ENCODE measurements at regions not wholly inside any gene's neighbourhood (a gene's known extent, or its start where the extent isn't known, plus 50 kb on each side); places are given as distances from the start of the nearest gene placed in this dataset.

DNA sequence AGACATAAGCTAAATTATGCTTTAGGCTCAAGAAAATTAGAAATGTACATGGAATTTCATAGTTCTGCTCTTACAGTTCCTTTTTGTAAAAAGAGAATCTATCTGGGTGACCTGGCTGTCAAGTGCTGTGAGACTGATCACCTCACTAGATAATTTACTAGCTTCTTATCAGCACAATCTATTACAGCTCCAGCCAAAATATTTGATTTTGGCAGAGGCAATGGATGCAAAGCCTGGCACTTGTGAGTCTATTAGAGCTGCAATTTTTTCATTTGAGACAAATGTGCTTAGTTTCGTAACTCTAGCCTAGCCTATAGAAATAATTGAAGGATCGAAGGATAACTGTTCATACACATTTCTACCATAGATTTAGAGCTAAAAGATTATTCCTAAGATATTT lies 927.5 kb downstream of the SLC6A15 start:
- ATAC-seq (no peak), DNase-seq (no peak)
- Mint-ChIP-seq H3K4me3 (no peak overlapping the region), H3K9me3 (no peaks in the 10 kb centered on the region), H3K36me3 (ENCODE audit: low read depth) (no peaks in the 10 kb centered on the region), H3K4me1 (ENCODE audit: low read depth) (no peaks in the 10 kb centered on the region), H3K27me3 (no peaks in the 10 kb centered on the region), H3K27ac (no peak overlapping the region)
- TF ChIP-seq, protein P1, sequence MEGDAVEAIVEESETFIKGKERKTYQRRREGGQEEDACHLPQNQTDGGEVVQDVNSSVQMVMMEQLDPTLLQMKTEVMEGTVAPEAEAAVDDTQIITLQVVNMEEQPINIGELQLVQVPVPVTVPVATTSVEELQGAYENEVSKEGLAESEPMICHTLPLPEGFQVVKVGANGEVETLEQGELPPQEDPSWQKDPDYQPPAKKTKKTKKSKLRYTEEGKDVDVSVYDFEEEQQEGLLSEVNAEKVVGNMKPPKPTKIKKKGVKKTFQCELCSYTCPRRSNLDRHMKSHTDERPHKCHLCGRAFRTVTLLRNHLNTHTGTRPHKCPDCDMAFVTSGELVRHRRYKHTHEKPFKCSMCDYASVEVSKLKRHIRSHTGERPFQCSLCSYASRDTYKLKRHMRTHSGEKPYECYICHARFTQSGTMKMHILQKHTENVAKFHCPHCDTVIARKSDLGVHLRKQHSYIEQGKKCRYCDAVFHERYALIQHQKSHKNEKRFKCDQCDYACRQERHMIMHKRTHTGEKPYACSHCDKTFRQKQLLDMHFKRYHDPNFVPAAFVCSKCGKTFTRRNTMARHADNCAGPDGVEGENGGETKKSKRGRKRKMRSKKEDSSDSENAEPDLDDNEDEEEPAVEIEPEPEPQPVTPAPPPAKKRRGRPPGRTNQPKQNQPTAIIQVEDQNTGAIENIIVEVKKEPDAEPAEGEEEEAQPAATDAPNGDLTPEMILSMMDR (IDR thresholded peaks at IDR 0.05), result no peak
- intact Hi-C loops (cut with micrococcal nuclease), result no loop called here
- ChIA-PET CTCF (no interaction called here), POLR2A (no interaction called here)

DNA sequence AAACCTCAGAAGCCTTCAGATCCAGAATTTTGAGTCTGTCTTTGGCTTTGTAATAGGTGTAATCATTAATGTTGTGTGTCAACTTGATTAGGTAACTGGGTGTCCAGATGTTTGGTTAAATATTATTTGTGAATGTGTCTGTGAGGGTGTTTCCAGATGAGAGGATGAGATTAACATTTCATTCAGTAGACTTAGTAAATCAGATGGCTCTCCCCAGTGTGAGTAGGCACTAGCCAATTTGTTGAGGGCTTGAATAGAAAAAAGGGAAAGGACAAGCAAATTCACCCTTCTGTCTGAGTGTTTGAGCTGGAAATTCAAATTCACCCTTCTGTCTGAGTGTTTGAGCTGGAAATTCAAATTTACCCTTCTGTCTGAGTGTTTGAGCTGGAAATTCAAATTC lies 932.2 kb downstream of the SLC6A15 start:
- no peaks in the 10 kb centered on the region for H3K36me3 Mint-ChIP-seq (ENCODE audit: low read depth)
- POLR2A ChIA-PET, result no interaction called here
- H3K27me3 Mint-ChIP-seq, result no peaks in the 10 kb centered on the region
- DNase-seq (no peak), ATAC-seq (no peak)
- CTCF ChIA-PET, result no interaction called here
- intact Hi-C loops (cut with micrococcal nuclease), result no loop called here
- H3K4me1 Mint-ChIP-seq (ENCODE audit: low read depth), result no peaks in the 10 kb centered on the region
- no peak overlapping the region for H3K27ac Mint-ChIP-seq
- no peak overlapping the region for H3K4me3 Mint-ChIP-seq
- H3K9me3 Mint-ChIP-seq, result no peaks in the 10 kb centered on the region
- TF ChIP-seq, protein P1 (IDR thresholded peaks at IDR 0.05), result no peak

DNA sequence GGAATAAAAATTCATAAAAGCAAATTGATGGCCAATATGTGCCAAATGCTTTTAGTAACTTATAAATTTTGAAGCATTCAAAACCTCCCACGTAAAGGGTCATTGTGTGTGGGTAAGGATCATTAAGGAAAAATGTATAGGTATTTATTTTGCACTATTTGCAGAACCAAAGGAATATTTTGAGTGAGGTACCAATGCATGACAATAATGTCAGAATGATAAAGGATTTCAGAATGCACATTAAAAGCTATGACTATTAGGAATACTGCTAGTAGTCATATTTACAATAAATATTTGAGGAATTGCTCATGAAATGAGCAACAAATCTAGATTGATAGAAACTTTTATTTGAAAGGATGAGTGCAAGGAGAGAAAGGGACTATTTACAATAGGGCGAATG lies 932.8 kb downstream of the SLC6A15 start:
- Mint-ChIP-seq H3K36me3 (ENCODE audit: low read depth) (no peaks in the 10 kb centered on the region), H3K27me3 (no peaks in the 10 kb centered on the region), H3K9me3 (no peaks in the 10 kb centered on the region), H3K4me3 (no peak overlapping the region), H3K27ac (no peak overlapping the region), H3K4me1 (ENCODE audit: low read depth) (no peaks in the 10 kb centered on the region)
- DNase-seq (no peak), ATAC-seq (no peak)
- TF ChIP-seq, protein P1 (IDR thresholded peaks at IDR 0.05), result no peak
- intact Hi-C loops (cut with micrococcal nuclease), result no loop called here
- CTCF ChIA-PET, result no interaction called here
- POLR2A ChIA-PET, result no interaction called here

DNA sequence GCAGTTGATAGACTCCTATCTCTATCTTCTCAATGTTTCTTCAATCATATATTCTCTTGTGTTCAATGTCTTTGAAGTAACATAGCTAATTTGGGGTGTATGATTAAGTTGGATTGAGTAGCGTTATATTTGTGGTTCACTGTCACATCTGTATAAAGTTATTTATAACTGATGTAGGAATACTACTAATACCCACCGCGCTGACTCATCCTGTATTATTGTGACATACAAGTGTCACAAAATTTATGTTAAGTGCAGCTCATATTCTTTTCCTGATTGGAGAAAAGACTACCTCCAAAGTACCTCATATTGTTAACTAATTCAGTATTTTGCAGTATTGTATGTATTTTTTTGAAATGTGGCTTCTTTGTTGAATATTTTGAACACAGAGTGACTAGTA lies 940.8 kb downstream of the SLC6A15 start:
- ChIA-PET CTCF (no interaction called here), POLR2A (no interaction called here)
- peaks cover 7% of the 10 kb centered on the region for H3K9me3 Mint-ChIP-seq
- no peak overlapping the region for H3K27ac Mint-ChIP-seq
- ATAC-seq (no peak), DNase-seq (no peak)
- intact Hi-C loops (cut with micrococcal nuclease), result no loop called here
- TF ChIP-seq, protein P1 (IDR thresholded peaks at IDR 0.05), result no peak
- H3K4me1 Mint-ChIP-seq (ENCODE audit: low read depth), result no peaks in the 10 kb centered on the region
- H3K36me3 Mint-ChIP-seq (ENCODE audit: low read depth), result no peaks in the 10 kb centered on the region
- H3K4me3 Mint-ChIP-seq, result no peak overlapping the region
- no peaks in the 10 kb centered on the region for H3K27me3 Mint-ChIP-seq

DNA sequence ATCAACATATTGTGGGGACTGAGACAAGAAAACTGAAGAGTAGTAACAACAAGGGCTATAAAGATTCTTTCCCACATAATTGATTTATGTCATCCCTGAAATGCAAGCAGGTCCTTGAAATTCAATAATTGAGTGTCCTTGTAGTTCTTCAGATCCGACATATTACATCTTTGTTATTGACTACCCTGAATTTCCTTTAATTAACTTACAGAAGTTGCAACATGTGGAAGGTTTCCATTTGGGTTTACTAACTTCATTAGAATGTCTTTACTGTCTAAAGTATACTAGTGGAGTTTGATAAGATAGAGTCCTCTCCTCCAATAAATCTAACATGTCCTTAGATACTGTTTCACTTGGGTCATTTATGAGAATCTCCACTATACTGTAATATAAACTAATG lies 951.8 kb downstream of the SLC6A15 start:
- no peak for DNase-seq
- no peaks in the 10 kb centered on the region for H3K9me3 Mint-ChIP-seq
- H3K4me1 Mint-ChIP-seq (ENCODE audit: low read depth), result no peaks in the 10 kb centered on the region
- H3K36me3 Mint-ChIP-seq (ENCODE audit: low read depth), result no peaks in the 10 kb centered on the region
- no peaks in the 10 kb centered on the region for H3K27me3 Mint-ChIP-seq
- H3K27ac Mint-ChIP-seq, result no peak overlapping the region
- no peak overlapping the region for H3K4me3 Mint-ChIP-seq
- ChIA-PET POLR2A (no interaction called here), CTCF (no interaction called here)
- no peak for ATAC-seq
- intact Hi-C loops (cut with micrococcal nuclease), result no loop called here
- TF ChIP-seq, protein P1 (IDR thresholded peaks at IDR 0.05), result no peak

Data from activated CD8-positive, alpha-beta T cell treated with anti-CD3 and anti-CD28 coated beads for 36 hours (primary cell).